H9 (cell line): ENCODE measurements at regions not wholly inside any gene's neighbourhood (a gene's known extent, or its start where the extent isn't known, plus 50 kb on each side); places are given as distances from the start of the nearest gene placed in this dataset.

ENCODE experiments used
- DNase-seq: peaks from one replicate; pipeline ENCODE4 v3.0.0-alpha.2; 2017
- H2AFZ ChIP-seq: one replicate; pipeline ENCODE4 v1.6.1; 2013; ENCODE audit warnings: mild to moderate bottlenecking, low read length, control low read depth, moderate library complexity
- H2AK5ac ChIP-seq: 2 replicates; pipeline ENCODE4 v1.6.1; 2013; ENCODE audit warnings: low read length, control low read depth, mixed read lengths; ENCODE audit not compliant: insufficient read length
- H2BK120ac ChIP-seq: one replicate; pipeline ENCODE4 v1.6.1; 2013; ENCODE audit warnings: low read depth, mild to moderate bottlenecking, low read length, control low read depth, inconsistent platforms; ENCODE audit not compliant: poor library complexity, severe bottlenecking
- H2BK12ac ChIP-seq: 2 replicates; pipeline ENCODE4 v1.6.1; 2013; ENCODE audit warnings: low read length, control low read depth, mixed read lengths, low read depth; ENCODE audit not compliant: insufficient read length
- H2BK15ac ChIP-seq: 2 replicates; pipeline ENCODE4 v1.6.1; 2013; ENCODE audit warnings: low read depth, low read length, control low read depth
- H2BK20ac ChIP-seq: one replicate; pipeline ENCODE4 v1.6.1; 2013; ENCODE audit warnings: low read depth, mild to moderate bottlenecking, low read length, control low read depth, inconsistent platforms; ENCODE audit not compliant: poor library complexity, severe bottlenecking
- H2BK5ac ChIP-seq: 2 replicates; pipeline ENCODE4 v1.6.1; 2013; ENCODE audit warnings: low read length, control low read depth, mixed read lengths; ENCODE audit not compliant: insufficient read length
- H3K14ac ChIP-seq: 2 replicates; pipeline ENCODE4 v1.6.1; 2013; ENCODE audit warnings: low read length, control low read depth; ENCODE audit not compliant: insufficient read depth
- H3K18ac ChIP-seq: 2 replicates; pipeline ENCODE4 v1.6.1; 2013; ENCODE audit warnings: low read depth, mild to moderate bottlenecking, mixed read lengths, low read length, control low read depth; ENCODE audit not compliant: insufficient read length
- H3K23ac ChIP-seq: 2 replicates; pipeline ENCODE4 v1.6.1; 2013; ENCODE audit warnings: low read length, control low read depth, mixed read lengths, low read depth; ENCODE audit not compliant: insufficient read length
- H3K23me2 ChIP-seq: 2 replicates; pipeline ENCODE4 v1.6.1; 2013; ENCODE audit warnings: low read depth, mild to moderate bottlenecking, mixed read lengths, low read length, control low read depth; ENCODE audit not compliant: insufficient read length, poor library complexity, severe bottlenecking
- H3K27ac ChIP-seq: 2 replicates; pipeline ENCODE4 v1.5.1; 2013; ENCODE audit warnings: low read length, control low read depth, mixed read lengths, low read depth; ENCODE audit not compliant: insufficient read length
- H3K27me3 ChIP-seq: 2 replicates; pipeline ENCODE4 v1.6.1; 2013; ENCODE audit warnings: low read length, control low read depth, inconsistent platforms; ENCODE audit not compliant: insufficient read depth
- H3K4ac ChIP-seq: 2 replicates; pipeline ENCODE4 v1.6.1; 2013; ENCODE audit warnings: low read depth, mild to moderate bottlenecking, control low read depth, inconsistent platforms, low read length, moderate library complexity
- H3K4me1 ChIP-seq: 2 replicates; pipeline ENCODE4 v1.6.1; 2013; ENCODE audit warnings: low read length, control low read depth, inconsistent platforms; ENCODE audit not compliant: insufficient read depth
- H3K4me2 ChIP-seq: 2 replicates; pipeline ENCODE4 v1.6.1; 2013; ENCODE audit warnings: low read length, control low read depth, mixed read lengths; ENCODE audit not compliant: insufficient read length, insufficient read depth
- H3K56ac ChIP-seq: 2 replicates; pipeline ENCODE4 v1.6.1; 2013; ENCODE audit warnings: low read depth, mild to moderate bottlenecking, mixed read lengths, low read length, control low read depth; ENCODE audit not compliant: insufficient read length
- H3K79me1 ChIP-seq: 2 replicates; pipeline ENCODE4 v1.6.1; 2013; ENCODE audit warnings: low read depth, mild to moderate bottlenecking, moderate library complexity, low read length, control low read depth, inconsistent platforms; ENCODE audit not compliant: insufficient read depth, poor library complexity, severe bottlenecking
- H3K79me2 ChIP-seq: 2 replicates; pipeline ENCODE4 v1.6.1; 2013; ENCODE audit warnings: low read length, control low read depth, inconsistent platforms; ENCODE audit not compliant: insufficient read depth
- H3K9ac ChIP-seq: 2 replicates; pipeline ENCODE4 v1.6.1; 2013; ENCODE audit warnings: low read length, control low read depth, mixed read lengths; ENCODE audit not compliant: insufficient read length; ENCODE audit errors: extremely low read depth
- H3K9me3 ChIP-seq: one replicate; pipeline ENCODE4 v1.6.1; 2013; ENCODE audit warnings: low read depth, low read length, inconsistent platforms; ENCODE audit not compliant: control insufficient read depth
- H3T11ph ChIP-seq: one replicate; pipeline ENCODE4 v1.6.1; 2013; ENCODE audit warnings: mild to moderate bottlenecking, low read length, control low read depth, inconsistent platforms
- H4K20me1 ChIP-seq: one replicate; pipeline ENCODE4 v1.6.1; 2013; ENCODE audit not compliant: control insufficient read depth, insufficient read length, insufficient read depth
- H4K5ac ChIP-seq: 2 replicates; pipeline ENCODE4 v1.6.1; 2013; ENCODE audit warnings: low read depth, mild to moderate bottlenecking, mixed read lengths, low read length, control low read depth; ENCODE audit not compliant: insufficient read length
- H4K8ac ChIP-seq: replicated peaks from 2 replicates; pipeline ENCODE4 v1.6.1; 2013; ENCODE audit warnings: low read length, control low read depth, mixed read lengths, low read depth; ENCODE audit not compliant: insufficient read length
- H4K91ac ChIP-seq: 2 replicates; pipeline ENCODE4 v1.6.1; 2013; ENCODE audit warnings: low read depth, mild to moderate bottlenecking, moderate library complexity, mixed read lengths, low read length, control low read depth; ENCODE audit not compliant: insufficient read length
- H3K27ac Mint-ChIP-seq, 3 experiments: 2 replicates in 2 of 3; 3 replicates in 1 of 3; pipeline ENCODE4 v1.8.0; 2020 to 2021; ENCODE audit warnings: mixed read lengths in 3 of 3, mild to moderate bottlenecking in 1 of 3, moderate library complexity in 1 of 3
- H3K27me3 Mint-ChIP-seq: 2 replicates; pipeline ENCODE4 v1.8.0; 2021; ENCODE audit warnings: low read depth, mild to moderate bottlenecking, moderate library complexity, mixed read lengths
- H3K36me3 Mint-ChIP-seq, 3 experiments: 2 replicates in 2 of 3; 3 replicates in 1 of 3; pipeline ENCODE4 v1.8.0; 2020 to 2021; ENCODE audit warnings: low read depth in 3 of 3, mixed read lengths in 3 of 3; ENCODE audit not compliant: insufficient read depth in 1 of 3
- H3K4me1 Mint-ChIP-seq, 2 experiments: 2 replicates each; pipeline ENCODE4 v1.8.0; 2020; ENCODE audit warnings: mixed read lengths in 2 of 2
- H3K4me3 Mint-ChIP-seq, 2 experiments: 2 replicates in 1 of 2; 3 replicates in 1 of 2; pipeline ENCODE4 v1.8.0; 2020 to 2021; ENCODE audit warnings: mild to moderate bottlenecking in 2 of 2, mixed read lengths in 2 of 2, moderate library complexity in 1 of 2
- H3K9me3 Mint-ChIP-seq, 2 experiments: 2 replicates in 1 of 2; 3 replicates in 1 of 2; pipeline ENCODE4 v1.8.0; 2020; ENCODE audit warnings: mild to moderate bottlenecking in 2 of 2, mixed read lengths in 2 of 2, moderate library complexity in 1 of 2
- WGBS: extraction: QIAGEN DNeasy Blood & Tissue Kit; methylation state at CpG from one replicate; pipeline ENCODE4 v1.1.7; 2013; ENCODE audit warnings: missing lambda C conversion rate, low lambda C conversion rate, mixed read lengths; ENCODE audit not compliant: insufficient read length; ENCODE audit errors: extremely low coverage; 5-methylcytosine and 5-hydroxymethylcytosine counted together
- TF ChIP-seq, protein P1 (sequence below): fragments of 200-600 bp; sonication (generic); conservative IDR thresholded peaks from 3 replicates; pipeline ENCODE4 v1.8.0; 2021; ENCODE audit warnings: antibody characterized with exemption, mild to moderate bottlenecking

DNA sequence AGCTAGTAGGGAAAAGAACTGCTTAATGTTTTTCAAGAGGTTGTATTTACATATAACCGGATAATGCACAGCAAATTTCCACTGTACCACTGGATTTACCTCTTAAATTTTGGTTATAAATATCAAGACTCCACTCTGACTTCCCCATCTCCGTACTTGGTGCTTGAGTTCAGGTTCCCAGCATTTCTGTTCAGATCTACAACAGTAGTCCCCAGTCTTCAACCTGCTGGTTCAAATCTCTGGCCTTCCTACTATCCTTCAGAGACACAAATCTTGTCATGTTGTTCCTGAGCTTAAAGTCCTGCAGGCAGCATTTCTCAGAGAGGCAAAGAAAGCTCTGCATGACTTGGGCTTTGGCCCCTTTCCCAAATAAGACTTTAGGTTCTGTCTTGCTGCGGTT lies 392.6 kb upstream of the ATP5MC3 start:
- Histone ChIP-seq H4K5ac (no peak overlapping the region), H2AFZ (no peak overlapping the region), H3K27me3 (no peaks in the 10 kb centered on the region), H2BK20ac (no peak overlapping the region), H3K4ac (no peak overlapping the region), H2BK5ac (no peak overlapping the region), H3K23me2 (no peaks in the 10 kb centered on the region), H3K9ac (no peak overlapping the region), H3K27ac (no peak overlapping the region), H3K79me1 (no peaks in the 10 kb centered on the region), H3K4me2 (no peak overlapping the region), H3T11ph (no peak overlapping the region), H3K9me3 (no peaks in the 10 kb centered on the region), H2BK15ac (no peak overlapping the region), H2BK120ac (no peak overlapping the region), H4K8ac (no peak overlapping the region), H2BK12ac (no peak overlapping the region), H2AK5ac (no peak overlapping the region), H3K79me2 (no peaks in the 10 kb centered on the region), H3K18ac (no peak overlapping the region), H3K14ac (no peak overlapping the region), H3K56ac (no peak overlapping the region), H4K20me1 (no peaks in the 10 kb centered on the region), H3K4me1 (no peaks in the 10 kb centered on the region), H4K91ac (no peak overlapping the region), H3K23ac (no peak overlapping the region)
- TF ChIP-seq, protein P1, sequence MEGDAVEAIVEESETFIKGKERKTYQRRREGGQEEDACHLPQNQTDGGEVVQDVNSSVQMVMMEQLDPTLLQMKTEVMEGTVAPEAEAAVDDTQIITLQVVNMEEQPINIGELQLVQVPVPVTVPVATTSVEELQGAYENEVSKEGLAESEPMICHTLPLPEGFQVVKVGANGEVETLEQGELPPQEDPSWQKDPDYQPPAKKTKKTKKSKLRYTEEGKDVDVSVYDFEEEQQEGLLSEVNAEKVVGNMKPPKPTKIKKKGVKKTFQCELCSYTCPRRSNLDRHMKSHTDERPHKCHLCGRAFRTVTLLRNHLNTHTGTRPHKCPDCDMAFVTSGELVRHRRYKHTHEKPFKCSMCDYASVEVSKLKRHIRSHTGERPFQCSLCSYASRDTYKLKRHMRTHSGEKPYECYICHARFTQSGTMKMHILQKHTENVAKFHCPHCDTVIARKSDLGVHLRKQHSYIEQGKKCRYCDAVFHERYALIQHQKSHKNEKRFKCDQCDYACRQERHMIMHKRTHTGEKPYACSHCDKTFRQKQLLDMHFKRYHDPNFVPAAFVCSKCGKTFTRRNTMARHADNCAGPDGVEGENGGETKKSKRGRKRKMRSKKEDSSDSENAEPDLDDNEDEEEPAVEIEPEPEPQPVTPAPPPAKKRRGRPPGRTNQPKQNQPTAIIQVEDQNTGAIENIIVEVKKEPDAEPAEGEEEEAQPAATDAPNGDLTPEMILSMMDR: no peak
- Mint-ChIP-seq H3K27ac (no peak overlapping the region; a peak in 1 of 7 replicates), H3K9me3 (no peaks in the 10 kb centered on the region), H3K4me3 (no peak overlapping the region), H3K27me3 (no peaks in the 10 kb centered on the region; the same call in 1 of the 2 replicates), H3K36me3 (no peaks in the 10 kb centered on the region), H3K4me1 (peaks cover 12 to 14% of the 10 kb centered on the region in 2 experiments)
- no CpG with 5 or more reads among the region's 3 CpGs for WGBS
- no peak for DNase-seq
